Fibroblast of lung (primary cell): ENCODE measurements at regions not wholly inside any gene's neighbourhood (a gene's known extent, or its start where the extent isn't known, plus 50 kb on each side); places are given as distances from the start of the nearest gene placed in this dataset.
A peak's percentile ranks its signal among the peaks of the same experiment; 100 is the strongest.

Experiments used
- DNase-seq, 2 donors: peaks; one replicate each; pipeline versions ENCODE4 v3.0.0 to v3.0.0-alpha.2; 2010; ENCODE audit warnings: low read depth in 2 of 2
- H2AFZ ChIP-seq: 2 replicates; pipeline ENCODE4 v1.5.1; 2012; ENCODE audit warnings: low read length, control low read depth, inconsistent platforms
- H3K27ac ChIP-seq: 2 replicates; pipeline ENCODE4 v1.5.1; 2011; ENCODE audit warnings: low read length, control low read depth; ENCODE audit not compliant: insufficient read depth
- H3K27me3 ChIP-seq: 2 replicates; pipeline ENCODE4 v1.5.1; 2011; ENCODE audit warnings: mild to moderate bottlenecking, low read length; ENCODE audit not compliant: control insufficient read depth, insufficient read depth
- H3K36me3 ChIP-seq: 2 replicates; pipeline ENCODE4 v1.5.1; 2011; ENCODE audit warnings: low read length; ENCODE audit not compliant: control insufficient read depth, insufficient read depth
- H3K4me1 ChIP-seq: 2 replicates; pipeline ENCODE4 v1.5.1; 2011; ENCODE audit warnings: low read length; ENCODE audit not compliant: control insufficient read depth, insufficient read depth; ENCODE audit errors: extremely low read depth
- H3K4me2 ChIP-seq: 2 replicates; pipeline ENCODE4 v1.5.1; 2011; ENCODE audit warnings: low read length, control low read depth; ENCODE audit not compliant: insufficient read depth; ENCODE audit errors: extremely low read depth
- H3K4me3 ChIP-seq, 4 experiments: fragments of 200-600 bp in 1 of 4; sonication (generic) in 1 of 4; replicated peaks in 1 of 4; 2 replicates each; pipeline ENCODE4 v1.5.1; 2011 to 2016; ENCODE audit warnings: low read length in 4 of 4, low read depth in 3 of 4, mild to moderate bottlenecking in 3 of 4, control low read depth in 2 of 4, inconsistent platforms in 1 of 4, mixed read lengths in 1 of 4; ENCODE audit not compliant: insufficient read depth in 1 of 4; ENCODE audit errors: control extremely low read depth in 1 of 4
- H3K79me2 ChIP-seq: 2 replicates; pipeline ENCODE4 v1.5.1; 2012; ENCODE audit warnings: mild to moderate bottlenecking, low read length, inconsistent platforms; ENCODE audit not compliant: control insufficient read depth, insufficient read depth
- H3K9ac ChIP-seq: 2 replicates; pipeline ENCODE4 v1.5.1; 2011; ENCODE audit warnings: mild to moderate bottlenecking, low read length, control low read depth; ENCODE audit not compliant: insufficient read depth
- H3K9me3 ChIP-seq: 2 replicates; pipeline ENCODE4 v1.5.1; 2012; ENCODE audit warnings: low read depth, low read length; ENCODE audit not compliant: control insufficient read depth, insufficient read depth
- H4K20me1 ChIP-seq: 2 replicates; pipeline ENCODE4 v1.5.1; 2011; ENCODE audit warnings: low read length; ENCODE audit not compliant: control insufficient read depth, insufficient read depth; ENCODE audit errors: extremely low read depth
- CTCF ChIP-seq, 2 donors: IDR thresholded peaks in 1 of 2; conservative IDR thresholded peaks in 1 of 2; 1 replicate in 1 of 2; 2 replicates in 1 of 2; pipeline ENCODE4 v1.5.1; 2011 to 2012; ENCODE audit warnings: low read length in 2 of 2, control low read depth in 1 of 2, inconsistent platforms in 1 of 2, low read depth in 1 of 2, mild to moderate bottlenecking in 1 of 2
- EZH2 ChIP-seq: IDR thresholded peaks from 2 replicates; pipeline ENCODE4 v1.5.1; 2012; ENCODE audit warnings: low read length, control low read depth, mild to moderate bottlenecking; ENCODE audit errors: missing control alignments

- Histone ChIP-seq H3K36me3 (no peaks in the 10 kb centered on the region), H3K27me3 (no peaks in the 10 kb centered on the region), H3K4me3 (no peak overlapping the region), H3K4me2 (no peak overlapping the region), H4K20me1 (no peaks in the 10 kb centered on the region), H3K79me2 (no peaks in the 10 kb centered on the region), H3K9ac (no peak overlapping the region), H3K9me3 (no peaks in the 10 kb centered on the region), H3K27ac (no peak overlapping the region), H2AFZ (no peak overlapping the region), H3K4me1 (no peaks in the 10 kb centered on the region)
- TF ChIP-seq CTCF (conservative IDR thresholded peaks at IDR 0.05 in 1 of 2, IDR thresholded peaks at IDR 0.05 in 1 of 2; ENCODE audit: low read depth in 1 of 2, low read length in 2 of 2) = no peak
- TF ChIP-seq EZH2 = no peak
- DNase-seq = no peak
These were observed 73.6 kb upstream of the NXPH2 start for GRCh38 chr2:138853761-138854160.

GRCh38 chr2:138853296-138853695 is 73.1 kb upstream of the NXPH2 start:
- Histone ChIP-seq H3K79me2 (no peaks in the 10 kb centered on the region), H3K27me3 (no peaks in the 10 kb centered on the region), H3K9ac (no peak overlapping the region), H3K4me2 (no peak overlapping the region), H3K4me3 (no peak overlapping the region), H3K9me3 (no peaks in the 10 kb centered on the region), H3K27ac (no peak overlapping the region), H3K4me1 (no peaks in the 10 kb centered on the region), H4K20me1 (no peaks in the 10 kb centered on the region), H3K36me3 (no peaks in the 10 kb centered on the region), H2AFZ (no peak overlapping the region)
- no peak for DNase-seq
- no peak for TF ChIP-seq EZH2
- no peak for TF ChIP-seq CTCF (conservative IDR thresholded peaks at IDR 0.05 in 1 of 2, IDR thresholded peaks at IDR 0.05 in 1 of 2; ENCODE audit: low read depth in 1 of 2, low read length in 2 of 2)

- Histone ChIP-seq H3K4me1 (no peaks in the 10 kb centered on the region), H3K4me3 (no peak overlapping the region), H3K27me3 (no peaks in the 10 kb centered on the region), H4K20me1 (no peaks in the 10 kb centered on the region), H3K9ac (no peak overlapping the region), H3K79me2 (no peaks in the 10 kb centered on the region), H3K27ac (no peak overlapping the region), H3K4me2 (no peak overlapping the region), H2AFZ (no peak overlapping the region), H3K9me3 (no peaks in the 10 kb centered on the region), H3K36me3 (no peaks in the 10 kb centered on the region)
- DNase-seq = peak; percentile 2 to 31
- TF ChIP-seq CTCF (conservative IDR thresholded peaks at IDR 0.05 in 1 of 2, IDR thresholded peaks at IDR 0.05 in 1 of 2; ENCODE audit: low read depth in 1 of 2, low read length in 2 of 2) = peak; percentile 39 to 66
- TF ChIP-seq EZH2 = no peak
These were observed 66.1 kb upstream of the NXPH2 start for GRCh38 chr2:138846216-138846821.
